ENCODE measurements at regions not wholly inside any gene's neighbourhood (a gene's known extent, or its start where the extent isn't known, plus 50 kb on each side); places are given as distances from the start of the nearest gene placed in this dataset.
A peak's percentile ranks its signal among the peaks of the same experiment; 100 is the strongest.

DNA sequence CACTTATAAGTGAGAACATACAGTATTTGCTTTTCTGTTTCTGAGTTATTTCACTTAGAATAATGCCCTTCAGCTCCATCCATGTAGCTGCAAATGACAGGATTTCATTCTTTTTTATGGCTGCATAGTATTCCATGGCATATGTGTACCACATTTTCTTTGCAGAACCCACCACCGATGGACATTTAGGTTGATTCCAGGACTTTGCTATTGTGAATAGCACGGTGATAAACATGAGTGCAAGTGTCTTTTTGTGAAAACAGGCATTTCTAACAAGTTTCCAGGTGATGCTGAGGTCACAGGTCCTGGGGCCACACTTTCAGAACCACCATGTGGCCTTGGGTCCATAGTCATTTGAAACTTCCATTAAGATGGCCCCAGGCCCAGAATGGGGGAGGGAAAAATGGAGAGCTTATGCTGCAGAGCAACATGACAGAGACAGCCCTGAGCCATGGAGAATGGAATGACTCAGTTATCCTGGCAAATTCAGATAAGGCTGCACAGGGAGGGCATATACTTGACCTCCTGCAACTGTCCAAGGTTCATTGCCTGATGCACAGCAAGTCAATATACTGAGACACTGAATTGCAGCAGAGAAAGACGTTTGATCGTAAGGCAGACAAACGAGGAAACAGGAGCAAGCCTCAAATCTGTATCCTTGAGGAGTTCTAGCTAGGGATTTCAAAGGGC, 248.0 kb upstream of the GALNT17 start:
- DNase-seq (ENCODE audit: low read depth in 1 of 2, low spot score in 2 of 2): no peak
- CTCF ChIA-PET (ENCODE audit: partially characterized antibody): interaction anchor here (0.6 to 1.3 kb wide), 3 partner anchors 18 to 26 kb away, joined by 3 to 5 read pairs (median 4); no protein-coding TSS in a partner anchor
- peak overlapping the region; percentile 72 for H3K18ac ChIP-seq (ENCODE audit: extremely low read depth, low read length)
- peak overlapping the region; percentile 98 for H2BK20ac ChIP-seq (ENCODE audit: low read length)
- peaks cover 3 to 17% (median 8%) of the 10 kb centered on the region in 4 experiments; a peak in 5 of 7 replicates for H3K4me1 ChIP-seq (replicated peaks in 1 of 4; ENCODE audit: control insufficient read depth in 3 of 4, insufficient read depth in 4 of 4, low read length in 3 of 4)
- no peaks in the 10 kb centered on the region for H3K36me3 ChIP-seq (ENCODE audit: control insufficient read depth in 2 of 4, insufficient read depth in 4 of 4, low read length in 3 of 4)
- H4K8ac ChIP-seq (ENCODE audit: extremely low read depth, insufficient read depth, low read length): no peak overlapping the region
- no peak overlapping the region for H2BK15ac ChIP-seq (ENCODE audit: low read length)
- H3K27me3 ChIP-seq (replicated peaks in 1 of 4; ENCODE audit: control insufficient read depth in 3 of 4, extremely low read depth in 1 of 4, insufficient read depth in 3 of 4, low read length in 3 of 4): no peaks in the 10 kb centered on the region
- no peak overlapping the region; the same call in 1 of the 2 replicates for H3K27ac ChIP-seq (ENCODE audit: low read depth, low read length)
- peaks cover 0 to 9% of the 10 kb centered on the region in 2 experiments; a peak in 3 of 4 replicates for H3K9me3 ChIP-seq (ENCODE audit: insufficient read depth in 2 of 2, low read depth in 1 of 2, low read length in 1 of 2)
- peak overlapping the region; percentile 70 for H2BK12ac ChIP-seq (ENCODE audit: low read depth, low read length)
- H4K20me1 ChIP-seq (replicated peaks in 1 of 2; ENCODE audit: control insufficient read depth in 1 of 2, insufficient read depth in 2 of 2, low read length in 2 of 2): no peaks in the 10 kb centered on the region
- POLR2A ChIA-PET (ENCODE audit: partially characterized antibody): interaction anchor here (0.6 to 2.7 kb wide), 5 partner anchors 10 to 248 kb away, joined by 3 to 24 read pairs (median 3); no protein-coding TSS in a partner anchor
- H2AK5ac ChIP-seq (ENCODE audit: low read depth, low read length): peak overlapping the region; percentile 58; the same call in 1 of the 2 replicates
- H3K23me2 ChIP-seq (ENCODE audit: low read depth, low read length): no peaks in the 10 kb centered on the region; the same call in 1 of the 2 replicates
- peak overlapping the region; percentile 87; the same call in 1 of the 2 replicates for H2BK5ac ChIP-seq (ENCODE audit: low read depth, low read length)
- H3K4ac ChIP-seq (replicated peaks; ENCODE audit: insufficient read length, low read depth, low read length): peak overlapping the region; percentile 92
- 54% methylated on average over 5 of the region's 5 CpGs; no CpG with 5 or more reads in 1 of the 2 experiments for whole genome bisulfite sequencing, 2 experiments (ENCODE audit: extremely low coverage in 1 of 2, insufficient coverage in 1 of 2, insufficient read length in 1 of 2, insufficient replicate concordance in 2 of 2, low coverage in 1 of 2, low lambda C conversion rate in 2 of 2, missing lambda C conversion rate in 1 of 2)
- no peaks in the 10 kb centered on the region for H3K79me1 ChIP-seq (ENCODE audit: low read depth, low read length)
- peak overlapping the region; percentile 72 for H2BK120ac ChIP-seq (replicated peaks; ENCODE audit: low read depth, low read length)
- H3K79me2 ChIP-seq (ENCODE audit: control insufficient read depth in 1 of 2, insufficient read depth in 2 of 2, low read length in 2 of 2): no peaks in the 10 kb centered on the region
- no peak overlapping the region; a peak in 1 of 8 replicates for H3K4me3 ChIP-seq (ENCODE audit: extremely low read depth in 1 of 4, insufficient read depth in 2 of 4, low read depth in 3 of 4, low read length in 4 of 4)
- peak overlapping the region; percentile 35 for H4K91ac ChIP-seq (replicated peaks; ENCODE audit: insufficient read length, low read length)
- H2AFZ ChIP-seq (ENCODE audit: low read length): no peak overlapping the region
- peak overlapping the region; percentile 1 to 62; a peak in 2 of 4 replicates for H3K4me2 ChIP-seq (ENCODE audit: insufficient read depth in 1 of 2, low read depth in 2 of 2, low read length in 2 of 2)
- TF ChIP-seq RBBP5 (IDR thresholded peaks at IDR 0.05; ENCODE audit: borderline replicate concordance, low read depth, low read length): 0 out of 2 replicates have a peak, but pooled peaks have one; percentile 52
- no peak for TF ChIP-seq BACH1 (IDR thresholded peaks at IDR 0.05; ENCODE audit: low read length)
- peak; percentile 92 for TF ChIP-seq KDM1A (IDR thresholded peaks at IDR 0.05; ENCODE audit: borderline replicate concordance, low read length)
- H4K5ac ChIP-seq (ENCODE audit: insufficient read length, low read depth, low read length): peak overlapping the region; percentile 63
- H3K9ac ChIP-seq (replicated peaks in 1 of 4; ENCODE audit: extremely low read depth in 1 of 4, low read depth in 3 of 4, low read length in 3 of 4): no peak overlapping the region
- peak overlapping the region; percentile 51 for H3K56ac ChIP-seq (replicated peaks; ENCODE audit: insufficient read length, low read depth, low read length)
- peak overlapping the region; percentile 59 for H3K23ac ChIP-seq (ENCODE audit: insufficient read length)
- peak overlapping the region; percentile 8 for H3K14ac ChIP-seq (ENCODE audit: insufficient read length)
- no peak for FAIRE-seq

Measured in H1 (cell line).